GM06990 (cell line): ENCODE measurements at regions not wholly inside any gene's neighbourhood (a gene's known extent, or its start where the extent isn't known, plus 50 kb on each side); places are given as distances from the start of the nearest gene placed in this dataset.
"Not testable (repeated sequence)": the region's sequence is repeated elsewhere in the genome, so short reads cannot be mapped to it uniquely, and the experiment has no call there.

Experiments
- DNase-seq: peaks from one replicate; pipeline ENCODE4 v3.0.0-alpha.2; 2011; ENCODE audit not compliant: insufficient read length; ENCODE audit errors: extremely low read depth
- H3K27me3 ChIP-seq: replicated peaks from 2 replicates; pipeline ENCODE4 v1.6.0; 2011; ENCODE audit warnings: low read length; ENCODE audit not compliant: control insufficient read depth, insufficient read depth
- H3K36me3 ChIP-seq: 2 replicates; pipeline ENCODE4 v1.5.1; 2011; ENCODE audit warnings: low read length; ENCODE audit not compliant: control insufficient read depth, insufficient read depth
- H3K4me3 ChIP-seq: replicated peaks from 2 replicates; pipeline ENCODE4 v1.5.1; 2011; ENCODE audit warnings: low read depth, mild to moderate bottlenecking, control low read depth, low read length
- CTCF ChIP-seq: IDR thresholded peaks from 2 replicates; pipeline ENCODE4 v1.5.1; 2011; ENCODE audit warnings: low read length, control low read depth, mild to moderate bottlenecking, inconsistent platforms; ENCODE audit not compliant: insufficient read depth, poor library complexity, severe bottlenecking

DNA sequence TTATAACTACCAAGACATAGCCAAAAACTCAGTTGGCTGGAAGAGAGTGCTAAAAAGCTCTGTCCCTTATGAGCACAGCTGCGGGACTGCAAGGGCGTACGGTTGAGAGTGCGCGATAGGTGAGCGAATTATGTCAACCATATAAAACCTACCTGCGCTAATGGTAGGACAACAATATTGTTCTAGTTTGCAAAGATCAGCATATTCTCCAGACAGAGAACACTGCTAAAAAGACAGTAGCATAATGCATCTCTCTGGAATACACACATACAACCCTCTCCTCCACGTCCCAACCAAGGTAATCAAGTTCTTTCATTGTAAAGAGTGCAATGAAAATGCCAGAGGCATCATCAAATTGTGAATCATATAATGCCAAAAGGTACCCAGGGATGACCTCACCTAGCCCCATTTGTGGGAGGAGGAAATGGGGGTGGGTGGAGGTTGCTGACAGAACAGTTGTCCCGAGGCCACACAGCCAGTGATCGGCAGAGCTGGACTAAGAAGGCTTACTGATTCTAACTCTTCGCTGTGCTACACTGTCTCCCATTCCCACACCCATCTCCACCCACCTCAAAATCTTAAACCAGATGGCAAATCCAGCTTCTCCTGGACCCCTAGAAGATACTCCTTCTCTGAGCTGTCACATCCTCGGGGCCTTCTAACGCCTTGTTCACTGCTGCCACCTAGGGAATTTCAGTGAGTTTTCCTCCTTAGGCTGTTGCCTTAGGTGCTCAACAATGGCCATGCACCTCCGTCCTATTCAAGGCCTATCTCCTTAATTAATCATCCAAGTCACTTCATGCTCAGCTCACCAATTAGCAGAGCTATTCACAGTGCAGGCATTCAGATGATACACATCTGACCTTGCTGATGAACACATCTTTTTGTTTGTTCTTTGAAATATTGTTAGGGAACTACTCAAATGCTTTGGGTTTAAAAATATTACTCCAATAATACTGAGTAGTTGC, 60.7 kb downstream of the RPL22L1 start:
- no peak overlapping the region for H3K4me3 ChIP-seq
- TF ChIP-seq CTCF = peak; percentile 67
- H3K27me3 ChIP-seq = no peaks in the 10 kb centered on the region; the same call in none of the 2 replicates

DNA sequence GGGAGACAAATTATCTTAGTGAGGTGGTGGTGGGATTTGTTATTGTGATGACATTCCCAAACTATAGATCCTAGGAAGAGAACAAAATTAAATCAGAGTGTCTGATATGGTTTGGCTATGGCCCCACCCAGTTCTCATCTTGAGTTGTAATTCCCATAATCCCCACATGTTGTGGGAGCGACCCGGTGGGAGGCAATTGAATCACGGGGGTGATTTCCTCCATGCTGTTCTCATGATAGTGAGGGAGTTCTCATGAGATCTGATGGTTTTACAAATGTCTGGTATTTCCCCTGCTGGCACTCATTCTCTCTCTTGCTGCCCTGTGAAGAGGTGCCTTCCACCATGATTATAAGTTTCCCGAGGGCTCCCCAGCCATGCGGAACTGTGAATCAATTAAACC, 62.0 kb downstream of the RPL22L1 start:
- Histone ChIP-seq H3K27me3 (no peaks in the 10 kb centered on the region; the same call in none of the 2 replicates), H3K36me3 (no peaks in the 10 kb centered on the region), H3K4me3 (no peak overlapping the region)
- TF ChIP-seq CTCF = no peak
- no peak for DNase-seq

More for the DNA sequence above, 60.7 kb downstream of the RPL22L1 start:
- DNase-seq = no peak
- no peaks in the 10 kb centered on the region for H3K36me3 ChIP-seq

- H3K36me3 ChIP-seq = no peaks in the 10 kb centered on the region
- H3K4me3 ChIP-seq = no peak overlapping the region
- TF ChIP-seq CTCF = no peak
- DNase-seq = no peak
- no peaks in the 10 kb centered on the region; the same call in none of the 2 replicates for H3K27me3 ChIP-seq
Measured at GRCh38 chr3:170806676-170807075, 63.3 kb downstream of the RPL22L1 start.

GRCh38 chr3:170806141-170806540, 63.9 kb downstream of the RPL22L1 start:
- DNase-seq = no peak
- Histone ChIP-seq H3K36me3 (no peaks in the 10 kb centered on the region), H3K4me3 (no peak overlapping the region), H3K27me3 (no peaks in the 10 kb centered on the region; the same call in none of the 2 replicates)
- TF ChIP-seq CTCF = no peak

DNA sequence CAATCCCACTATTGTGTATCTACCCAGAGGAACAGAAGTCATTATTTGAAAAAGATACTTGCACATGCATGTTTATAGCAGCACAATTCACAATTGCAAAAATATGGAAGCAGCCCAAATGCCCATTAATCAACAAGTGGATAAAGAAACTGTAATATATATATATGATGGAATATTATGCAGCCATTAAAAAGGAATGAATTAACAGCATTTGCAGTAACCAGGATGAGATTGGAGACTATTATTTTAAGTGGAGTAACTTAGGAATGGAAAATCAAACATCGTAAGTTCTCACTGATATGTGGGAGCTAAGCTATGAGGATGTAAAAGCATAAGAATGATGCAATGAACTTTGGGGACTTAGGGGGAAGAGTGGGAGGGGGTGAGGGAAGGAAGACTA, 64.7 kb downstream of the RPL22L1 start:
- DNase-seq, H3K36me3 ChIP-seq, H3K27me3 ChIP-seq, H3K4me3 ChIP-seq: not testable (repeated sequence)

GRCh38 chr3:170804634-170805033, 65.4 kb downstream of the RPL22L1 start:
- H3K36me3 ChIP-seq, H3K4me3 ChIP-seq, H3K27me3 ChIP-seq, DNase-seq: not testable (repeated sequence)
